Stomach smooth muscle (tissue), 2 donors: ENCODE measurements at regions not wholly inside any gene's neighbourhood (a gene's known extent, or its start where the extent isn't known, plus 50 kb on each side); places are given as distances from the start of the nearest gene placed in this dataset.

Experiments used
- H3K27ac ChIP-seq: one replicate; pipeline ENCODE4 v1.7.0; 2013; ENCODE audit warnings: mild to moderate bottlenecking, low read length, inconsistent platforms
- H3K27me3 ChIP-seq, 2 donors: one replicate each; pipeline ENCODE4 v1.7.0; 2013; ENCODE audit warnings: low read length in 2 of 2; ENCODE audit not compliant: insufficient read depth in 2 of 2, control insufficient read depth in 1 of 2
- H3K36me3 ChIP-seq, 2 donors: one replicate each; pipeline ENCODE4 v1.7.0; 2013; ENCODE audit warnings: low read length in 2 of 2; ENCODE audit not compliant: control insufficient read depth in 2 of 2, insufficient read depth in 2 of 2
- H3K4me1 ChIP-seq: one replicate; pipeline ENCODE4 v1.7.0; 2013; ENCODE audit warnings: low read length; ENCODE audit not compliant: control insufficient read depth, insufficient read depth
- H3K4me3 ChIP-seq, 2 donors: one replicate each; pipeline ENCODE4 v1.7.0; 2013; ENCODE audit warnings: low read length in 2 of 2
- H3K9ac ChIP-seq, 2 donors: one replicate each; pipeline ENCODE4 v1.7.0; 2013; ENCODE audit warnings: low read length in 2 of 2, mild to moderate bottlenecking in 1 of 2
- H3K9me3 ChIP-seq, 2 donors: one replicate each; pipeline ENCODE4 v1.7.0; 2013; ENCODE audit warnings: low read length in 2 of 2; ENCODE audit not compliant: control insufficient read depth in 2 of 2
- donor health status: healthy.
- donor health status: Pancreatic carcinoma.

DNA sequence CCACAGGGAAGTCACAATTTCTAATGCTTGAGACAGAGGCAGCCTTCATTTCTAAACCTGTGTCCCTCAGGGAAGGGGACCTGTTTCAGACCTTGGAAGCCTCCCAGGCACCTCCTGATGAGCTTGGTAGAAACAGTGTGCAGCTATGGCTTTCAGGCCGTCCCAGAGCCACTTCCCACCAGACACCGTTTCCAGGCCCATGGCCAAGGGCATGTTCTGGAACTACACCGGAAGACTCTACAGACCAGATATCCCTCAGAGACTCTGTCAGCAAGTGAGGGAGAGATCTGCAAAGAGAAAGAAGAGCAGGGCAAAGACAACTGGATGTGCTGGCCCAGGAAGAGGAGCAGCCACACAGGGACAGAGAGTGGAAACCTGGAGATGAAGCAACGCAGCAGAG is 82.2 kb upstream of the HSPA9 start:
- Histone ChIP-seq H3K9me3 (no peaks in the 10 kb centered on the region), H3K27ac (no peak overlapping the region), H3K4me3 (no peak overlapping the region), H3K27me3 (no peaks in the 10 kb centered on the region), H3K9ac (no peak overlapping the region), H3K36me3 (no peaks in the 10 kb centered on the region), H3K4me1 (no peaks in the 10 kb centered on the region)

DNA sequence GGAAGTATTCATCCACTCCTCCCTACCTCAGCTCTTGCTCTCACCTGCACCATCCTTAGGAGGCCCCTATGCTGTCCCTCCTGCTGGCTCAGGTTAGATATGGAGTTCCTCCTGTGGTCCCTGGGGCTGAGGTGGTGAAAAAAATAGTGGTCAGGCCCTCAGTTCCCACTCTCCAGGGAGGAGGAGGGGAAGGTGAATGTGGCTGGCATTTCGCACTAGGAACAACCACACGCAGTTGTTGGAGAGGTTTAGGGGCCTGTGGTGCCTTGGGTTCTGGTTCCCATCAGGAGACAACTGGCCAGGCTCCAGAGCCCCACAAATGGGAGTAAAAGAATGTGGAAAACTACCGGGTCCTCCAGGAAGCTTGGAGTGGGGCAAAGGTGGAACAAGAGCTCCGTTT is 81.7 kb upstream of the HSPA9 start:
- Histone ChIP-seq H3K36me3 (no peaks in the 10 kb centered on the region), H3K27ac (no peak overlapping the region), H3K9ac (no peak overlapping the region), H3K4me1 (no peaks in the 10 kb centered on the region), H3K9me3 (no peaks in the 10 kb centered on the region), H3K27me3 (no peaks in the 10 kb centered on the region), H3K4me3 (no peak overlapping the region)

DNA sequence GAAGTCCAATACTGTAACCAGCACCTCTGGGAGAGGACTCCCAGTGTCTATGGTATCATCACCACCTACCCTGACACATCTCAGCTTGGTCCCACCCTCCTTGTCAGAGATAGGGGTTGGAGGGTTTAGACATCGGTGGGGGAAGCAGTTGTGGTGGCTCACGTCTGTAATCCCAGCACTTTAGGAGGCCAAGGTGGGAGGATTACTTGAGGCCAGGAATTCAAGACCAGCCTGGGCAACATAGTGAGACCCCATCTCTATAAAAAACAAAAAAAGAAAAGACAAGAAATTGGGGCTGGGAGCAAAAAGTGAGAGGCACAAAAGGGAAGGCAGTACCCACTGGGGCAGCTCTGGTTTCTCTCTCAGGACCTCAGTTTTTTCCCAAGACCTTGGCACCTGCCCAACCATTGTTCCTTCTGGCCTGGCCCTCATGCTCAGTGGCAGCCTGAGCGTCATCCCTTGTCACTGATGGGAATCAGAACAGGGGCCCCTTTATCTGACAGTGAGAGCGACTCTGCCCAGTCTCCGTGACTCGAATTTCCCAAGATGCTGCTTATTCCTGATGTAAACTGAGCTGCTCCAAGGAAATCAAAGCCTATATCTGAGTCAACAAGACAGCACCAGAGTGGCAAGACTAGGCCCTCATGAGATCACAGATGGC is 80.5 kb upstream of the HSPA9 start:
- Histone ChIP-seq H3K36me3 (no peaks in the 10 kb centered on the region), H3K27ac (no peak overlapping the region), H3K4me3 (no peak overlapping the region), H3K9ac (no peak overlapping the region), H3K27me3 (no peaks in the 10 kb centered on the region), H3K4me1 (no peaks in the 10 kb centered on the region), H3K9me3 (no peaks in the 10 kb centered on the region)

DNA sequence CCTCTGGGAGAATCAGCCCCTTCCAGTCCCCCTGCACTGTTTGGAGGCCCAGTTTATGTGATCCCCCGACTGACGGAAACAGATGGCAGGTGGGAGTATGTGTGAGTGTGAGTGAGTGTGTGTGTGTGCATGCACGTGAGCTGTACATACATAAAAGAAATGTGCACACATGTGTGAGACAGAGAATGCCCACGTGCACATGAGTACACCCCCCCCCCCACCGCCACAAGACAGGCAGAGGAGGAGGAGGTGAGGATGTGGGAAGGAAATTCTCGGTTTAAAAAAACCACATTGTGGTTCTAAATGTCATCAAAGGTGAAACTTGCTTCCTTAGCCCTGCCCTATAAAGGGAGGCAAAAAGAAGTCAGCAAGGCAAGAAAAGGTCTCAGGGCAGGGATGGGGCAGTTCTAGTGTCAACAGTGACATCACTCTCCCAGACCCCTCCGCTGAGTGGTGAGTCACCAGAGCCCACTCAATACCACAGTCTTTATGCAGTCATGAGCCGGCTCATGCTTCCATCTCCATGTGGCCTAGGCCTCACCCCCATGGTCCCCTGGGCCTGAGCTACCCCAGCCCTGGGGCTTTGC is 79.2 kb upstream of the HSPA9 start:
- no peak overlapping the region for H3K9ac ChIP-seq
- no peaks in the 10 kb centered on the region for H3K36me3 ChIP-seq
- no peak overlapping the region for H3K27ac ChIP-seq
- H3K4me3 ChIP-seq = no peak overlapping the region
- H3K27me3 ChIP-seq = no peaks in the 10 kb centered on the region
- H3K9me3 ChIP-seq = no peaks in the 10 kb centered on the region
- H3K4me1 ChIP-seq = no peaks in the 10 kb centered on the region

DNA sequence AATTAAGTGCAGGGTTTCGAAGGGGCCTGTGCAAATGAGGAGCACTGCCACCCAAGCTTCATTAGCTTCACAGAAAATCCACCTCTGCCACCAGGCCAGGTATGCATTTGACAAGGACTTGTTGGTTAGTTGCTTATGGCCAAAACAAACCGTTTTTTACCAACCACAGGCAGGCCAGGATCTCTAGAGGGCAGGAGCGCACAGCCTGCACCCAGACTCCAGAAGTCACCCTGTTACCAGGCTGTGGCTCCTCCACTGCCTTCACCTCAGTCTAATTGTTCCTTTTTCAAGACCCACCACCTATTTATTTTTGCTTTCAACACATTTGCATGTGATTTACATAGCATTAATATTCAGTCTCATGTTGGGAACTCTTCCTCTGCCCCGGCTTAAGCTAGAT is 78.3 kb upstream of the HSPA9 start:
- Histone ChIP-seq H3K9ac (no peak overlapping the region), H3K36me3 (no peaks in the 10 kb centered on the region), H3K9me3 (no peaks in the 10 kb centered on the region), H3K4me3 (no peak overlapping the region), H3K4me1 (no peaks in the 10 kb centered on the region), H3K27ac (no peak overlapping the region), H3K27me3 (no peaks in the 10 kb centered on the region)

- Histone ChIP-seq H3K27ac (no peak overlapping the region), H3K9ac (no peak overlapping the region), H3K27me3 (no peaks in the 10 kb centered on the region), H3K36me3 (no peaks in the 10 kb centered on the region), H3K9me3 (no peaks in the 10 kb centered on the region), H3K4me3 (no peak overlapping the region), H3K4me1 (no peaks in the 10 kb centered on the region)
These were observed 76.5 kb upstream of the HSPA9 start for GRCh38 chr5:138651767-138652117.

DNA sequence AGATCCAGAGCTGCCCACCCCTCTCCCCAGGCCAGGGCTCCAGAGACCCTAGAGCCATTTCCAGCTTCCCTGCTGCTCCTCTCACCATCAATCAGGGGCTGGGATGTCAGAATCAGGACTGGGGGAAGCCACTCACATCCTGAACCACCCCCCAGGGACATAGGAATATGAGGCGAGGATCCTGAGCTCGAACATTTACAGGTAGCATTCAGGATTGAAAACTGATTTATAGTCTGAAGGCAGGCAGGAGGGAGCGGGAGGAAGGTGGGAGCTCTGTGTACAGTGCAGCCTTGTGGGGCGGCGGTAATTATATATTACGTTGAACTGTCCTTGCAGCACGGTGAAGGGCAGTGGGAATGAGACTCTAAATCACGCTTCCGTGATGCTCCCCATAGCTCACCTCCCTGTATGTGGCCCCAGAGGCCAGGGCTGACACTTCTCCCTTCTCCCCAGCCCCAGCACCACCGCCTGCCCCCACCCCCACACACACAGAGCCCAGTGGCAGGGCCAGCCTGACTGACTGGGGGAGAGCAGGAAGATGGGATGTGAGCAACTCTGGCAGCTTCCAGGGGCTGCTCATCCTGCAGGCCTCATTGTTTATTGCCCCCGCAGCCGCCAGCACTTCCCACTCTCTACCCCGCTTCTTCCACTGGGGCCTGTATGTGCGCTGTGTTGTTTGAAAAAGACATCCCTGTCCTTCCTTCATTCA is 76.0 kb upstream of the HSPA9 start:
- H3K9me3 ChIP-seq = no peaks in the 10 kb centered on the region

GRCh38 chr5:138650196-138650595 is 75.0 kb upstream of the HSPA9 start:
- Histone ChIP-seq H3K27me3 (no peaks in the 10 kb centered on the region), H3K27ac (no peak overlapping the region), H3K9me3 (no peaks in the 10 kb centered on the region), H3K9ac (no peak overlapping the region), H3K36me3 (no peaks in the 10 kb centered on the region), H3K4me3 (no peak overlapping the region), H3K4me1 (no peaks in the 10 kb centered on the region)

More for the DNA sequence above, 76.0 kb upstream of the HSPA9 start:
- no peaks in the 10 kb centered on the region for H3K27me3 ChIP-seq
- no peak overlapping the region for H3K27ac ChIP-seq
- H3K4me3 ChIP-seq = no peak overlapping the region
- H3K36me3 ChIP-seq = no peaks in the 10 kb centered on the region
- no peak overlapping the region for H3K9ac ChIP-seq
- H3K4me1 ChIP-seq = no peaks in the 10 kb centered on the region

DNA sequence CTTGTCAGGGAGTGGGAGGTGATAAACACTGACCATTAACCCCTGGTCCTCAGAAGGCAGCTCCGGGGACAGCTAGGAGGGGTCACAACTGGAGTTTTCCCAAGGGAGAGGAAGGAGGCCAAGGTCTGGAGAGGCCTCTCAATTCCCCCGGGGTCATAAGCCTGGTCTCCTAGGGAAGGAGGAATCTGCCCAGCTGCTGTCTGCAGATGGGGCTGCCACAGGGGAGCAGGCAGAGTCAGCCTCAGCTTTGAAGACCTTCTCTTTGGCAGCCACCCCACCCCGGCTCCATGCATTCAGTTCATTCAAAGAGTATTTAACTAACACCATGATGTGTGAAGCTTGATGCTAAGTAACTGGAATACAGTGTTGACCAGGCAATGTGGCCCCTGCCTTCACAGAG is 74.6 kb upstream of the HSPA9 start:
- H3K36me3 ChIP-seq = no peaks in the 10 kb centered on the region
- no peak overlapping the region for H3K9ac ChIP-seq
- no peaks in the 10 kb centered on the region for H3K9me3 ChIP-seq
- no peaks in the 10 kb centered on the region for H3K27me3 ChIP-seq
- no peak overlapping the region for H3K27ac ChIP-seq
- H3K4me3 ChIP-seq = no peak overlapping the region
- no peaks in the 10 kb centered on the region for H3K4me1 ChIP-seq

DNA sequence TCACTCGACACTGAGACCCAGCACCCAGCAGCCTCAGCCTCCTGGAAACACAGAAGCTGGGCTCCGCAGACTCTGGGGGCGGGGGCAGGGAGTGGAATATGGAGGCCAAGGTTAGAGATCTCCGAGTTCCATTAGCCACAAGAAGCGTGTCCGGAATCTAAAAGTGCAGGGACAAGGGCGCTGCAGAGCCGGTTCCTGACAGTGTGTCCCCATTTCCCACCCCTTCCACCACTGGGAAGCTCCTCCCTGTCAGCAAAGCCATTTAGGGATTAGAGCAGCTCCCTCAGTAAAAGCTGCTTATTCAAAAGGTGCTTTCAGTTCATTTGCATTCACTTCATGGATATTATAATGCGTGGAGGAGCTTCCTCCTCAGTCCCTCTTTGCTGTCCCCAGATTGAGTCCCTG is 74.1 kb upstream of the HSPA9 start:
- no peaks in the 10 kb centered on the region for H3K27me3 ChIP-seq
- H3K27ac ChIP-seq = no peak overlapping the region
- no peak overlapping the region for H3K9ac ChIP-seq
- H3K9me3 ChIP-seq = no peaks in the 10 kb centered on the region
- H3K4me1 ChIP-seq = no peaks in the 10 kb centered on the region
- no peak overlapping the region for H3K4me3 ChIP-seq
- no peaks in the 10 kb centered on the region for H3K36me3 ChIP-seq

- Histone ChIP-seq H3K9me3 (no peaks in the 10 kb centered on the region), H3K36me3 (no peaks in the 10 kb centered on the region), H3K4me3 (no peak overlapping the region), H3K9ac (no peak overlapping the region), H3K27me3 (no peaks in the 10 kb centered on the region), H3K27ac (no peak overlapping the region), H3K4me1 (no peaks in the 10 kb centered on the region)
These were observed 73.6 kb upstream of the HSPA9 start for GRCh38 chr5:138648841-138649240.
